ENCODE measurements at regions not wholly inside any gene's neighbourhood (a gene's known extent, or its start where the extent isn't known, plus 50 kb on each side); places are given as distances from the start of the nearest gene placed in this dataset.

DNA sequence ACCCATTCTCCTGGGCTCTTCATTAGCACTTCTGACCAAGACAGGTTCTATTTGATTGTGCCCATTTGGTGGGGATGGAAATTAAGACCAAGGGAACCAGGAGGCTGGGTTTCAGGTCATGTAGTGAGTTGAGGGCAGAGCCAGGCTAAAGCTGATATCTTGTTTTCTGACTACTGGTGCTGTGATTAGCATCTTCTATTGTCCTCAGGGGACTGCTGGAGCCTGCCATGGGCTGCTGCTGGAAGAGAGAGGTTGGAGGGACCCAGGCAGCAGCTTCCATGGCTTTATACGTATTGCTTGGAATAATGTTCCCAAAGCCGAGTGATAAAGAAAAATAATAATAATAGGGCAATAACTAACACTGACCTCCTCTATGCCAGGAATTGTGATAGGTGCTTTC is 211.4 kb upstream of the ROPN1 start:
- no peak overlapping the region for H3K4me3 Mint-ChIP-seq
- H3K27me3 Mint-ChIP-seq (ENCODE audit: low read depth, poor library complexity) = no peaks in the 10 kb centered on the region
- H3K27ac Mint-ChIP-seq = no peak overlapping the region
- H3K4me1 Mint-ChIP-seq = peaks cover 34% of the 10 kb centered on the region
- H3K36me3 Mint-ChIP-seq (ENCODE audit: low read depth) = no peaks in the 10 kb centered on the region
- no peaks in the 10 kb centered on the region for H3K9me3 Mint-ChIP-seq
- TF ChIP-seq, protein P1, sequence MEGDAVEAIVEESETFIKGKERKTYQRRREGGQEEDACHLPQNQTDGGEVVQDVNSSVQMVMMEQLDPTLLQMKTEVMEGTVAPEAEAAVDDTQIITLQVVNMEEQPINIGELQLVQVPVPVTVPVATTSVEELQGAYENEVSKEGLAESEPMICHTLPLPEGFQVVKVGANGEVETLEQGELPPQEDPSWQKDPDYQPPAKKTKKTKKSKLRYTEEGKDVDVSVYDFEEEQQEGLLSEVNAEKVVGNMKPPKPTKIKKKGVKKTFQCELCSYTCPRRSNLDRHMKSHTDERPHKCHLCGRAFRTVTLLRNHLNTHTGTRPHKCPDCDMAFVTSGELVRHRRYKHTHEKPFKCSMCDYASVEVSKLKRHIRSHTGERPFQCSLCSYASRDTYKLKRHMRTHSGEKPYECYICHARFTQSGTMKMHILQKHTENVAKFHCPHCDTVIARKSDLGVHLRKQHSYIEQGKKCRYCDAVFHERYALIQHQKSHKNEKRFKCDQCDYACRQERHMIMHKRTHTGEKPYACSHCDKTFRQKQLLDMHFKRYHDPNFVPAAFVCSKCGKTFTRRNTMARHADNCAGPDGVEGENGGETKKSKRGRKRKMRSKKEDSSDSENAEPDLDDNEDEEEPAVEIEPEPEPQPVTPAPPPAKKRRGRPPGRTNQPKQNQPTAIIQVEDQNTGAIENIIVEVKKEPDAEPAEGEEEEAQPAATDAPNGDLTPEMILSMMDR (IDR thresholded peaks at IDR 0.05) = no peak
- DNase-seq = no peak

DNA sequence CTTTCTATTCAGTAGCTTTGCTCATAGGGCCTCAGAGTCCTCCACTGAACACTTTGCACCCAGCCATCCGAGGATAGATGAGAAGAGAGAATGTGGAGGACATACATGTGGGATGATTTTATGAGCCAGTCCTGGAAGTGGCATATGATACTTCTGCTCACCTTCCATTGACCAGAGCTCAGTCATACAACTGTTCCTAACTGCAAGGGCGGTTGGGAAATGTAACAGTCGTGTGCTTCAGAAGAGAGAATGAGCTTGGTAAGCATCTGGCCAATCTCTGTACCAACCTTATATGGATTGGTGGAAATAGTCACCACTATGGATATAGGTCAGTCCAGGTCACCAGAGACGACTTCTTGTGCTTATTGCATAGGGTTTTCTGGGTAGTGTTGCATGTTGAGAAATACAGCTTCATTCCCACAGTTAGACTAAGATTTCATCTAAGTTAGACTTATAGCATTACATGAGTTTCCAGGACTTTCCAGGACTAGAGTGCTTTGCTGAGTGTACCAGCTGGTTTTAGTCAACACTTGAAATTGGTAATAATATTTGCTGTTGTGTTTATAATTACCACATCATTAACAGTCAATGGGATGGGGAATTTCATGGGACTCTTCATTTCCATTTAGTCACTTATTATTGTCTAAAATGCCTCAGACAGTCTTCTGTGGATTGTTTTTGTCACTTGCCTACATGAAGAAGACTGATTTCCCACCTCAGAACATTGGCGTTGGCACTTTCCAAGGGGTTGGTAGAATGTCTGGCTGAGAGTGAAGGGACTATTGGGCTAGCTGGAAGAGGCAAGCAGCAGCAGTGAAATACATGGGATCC is 214.5 kb upstream of the ROPN1 start:
- DNase-seq = no peak
- Mint-ChIP-seq H3K4me1 (peaks cover 27% of the 10 kb centered on the region), H3K9me3 (no peaks in the 10 kb centered on the region), H3K36me3 (ENCODE audit: low read depth) (no peaks in the 10 kb centered on the region), H3K27ac (no peak overlapping the region), H3K27me3 (ENCODE audit: low read depth, poor library complexity) (peaks cover under 1% of the 10 kb centered on the region), H3K4me3 (no peak overlapping the region)
- TF ChIP-seq, protein P1 (IDR thresholded peaks at IDR 0.05) = no peak

- no peak for DNase-seq
- Mint-ChIP-seq H3K27ac (no peak overlapping the region), H3K9me3 (no peaks in the 10 kb centered on the region), H3K36me3 (ENCODE audit: low read depth) (no peaks in the 10 kb centered on the region), H3K27me3 (ENCODE audit: low read depth, poor library complexity) (peaks cover 5% of the 10 kb centered on the region), H3K4me1 (peaks cover 20% of the 10 kb centered on the region), H3K4me3 (no peak overlapping the region)
- TF ChIP-seq, protein P1 (IDR thresholded peaks at IDR 0.05) = no peak
Observed at GRCh38 chr3:124207077-124207476, 215.2 kb upstream of the ROPN1 start.

DNA sequence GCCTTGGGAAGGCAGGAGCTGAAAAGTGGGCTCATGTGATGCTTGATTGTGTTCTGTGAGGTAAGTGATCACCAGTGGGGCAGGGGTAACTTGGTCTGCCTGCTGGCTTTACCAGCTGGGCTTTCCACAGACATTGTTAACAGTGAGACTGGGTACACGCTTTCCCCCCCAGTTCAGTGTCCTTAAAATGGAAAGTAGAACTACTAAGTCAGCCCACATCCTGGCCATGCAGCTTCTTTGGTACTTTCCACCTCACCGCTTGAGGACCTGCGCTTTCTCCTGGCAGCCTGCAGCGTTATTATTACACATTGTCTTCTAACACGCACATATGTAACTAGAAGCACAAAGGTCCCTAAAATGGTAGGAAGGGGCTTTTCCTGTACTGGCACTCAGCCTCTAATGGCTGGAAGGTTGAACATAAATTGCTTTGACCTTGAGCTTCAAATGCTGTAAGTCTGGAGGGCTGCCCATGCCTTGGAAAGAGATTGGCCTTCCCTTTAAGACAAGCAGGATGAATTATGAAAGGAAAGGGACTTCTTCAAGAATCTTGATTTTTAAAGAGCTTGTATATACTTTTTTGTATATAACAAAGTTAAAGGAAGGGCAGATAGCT is 216.1 kb upstream of the ROPN1 start:
- TF ChIP-seq, protein P1 (IDR thresholded peaks at IDR 0.05) = no peak
- no peak overlapping the region for H3K4me3 Mint-ChIP-seq
- H3K4me1 Mint-ChIP-seq = peaks cover 12% of the 10 kb centered on the region
- H3K9me3 Mint-ChIP-seq = no peaks in the 10 kb centered on the region
- DNase-seq = no peak
- no peaks in the 10 kb centered on the region for H3K36me3 Mint-ChIP-seq (ENCODE audit: low read depth)
- H3K27ac Mint-ChIP-seq = no peak overlapping the region
- H3K27me3 Mint-ChIP-seq (ENCODE audit: low read depth, poor library complexity) = peaks cover 5% of the 10 kb centered on the region

DNA sequence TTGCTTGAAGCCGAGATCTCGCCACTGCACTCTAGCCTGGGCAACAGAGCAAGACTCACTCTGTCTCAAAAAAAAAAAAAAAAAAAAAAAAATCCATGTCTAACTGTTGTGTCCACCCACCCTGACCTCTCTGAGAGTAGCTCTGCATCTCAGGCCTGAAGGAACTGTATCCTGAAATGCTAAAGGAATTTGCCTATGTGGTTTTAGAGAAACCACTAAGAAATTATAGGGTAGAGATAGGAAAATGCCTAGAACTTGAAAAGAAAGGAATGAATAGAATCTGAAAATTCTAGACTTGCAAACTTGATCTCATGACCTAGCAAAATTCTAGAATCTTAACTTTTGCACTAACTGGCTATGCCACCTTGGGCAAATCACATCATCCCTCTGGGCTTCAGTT is 217.5 kb upstream of the ROPN1 start:
- H3K27ac Mint-ChIP-seq = no peak overlapping the region
- TF ChIP-seq, protein P1 (IDR thresholded peaks at IDR 0.05) = no peak
- H3K4me1 Mint-ChIP-seq = peaks cover 4% of the 10 kb centered on the region
- H3K27me3 Mint-ChIP-seq (ENCODE audit: low read depth, poor library complexity) = peaks cover 5% of the 10 kb centered on the region
- H3K4me3 Mint-ChIP-seq = no peak overlapping the region
- H3K9me3 Mint-ChIP-seq = no peaks in the 10 kb centered on the region
- H3K36me3 Mint-ChIP-seq (ENCODE audit: low read depth) = no peaks in the 10 kb centered on the region
- DNase-seq = no peak

Measured in nephron progenitor cell (in vitro differentiated cells).